GM23338 (cell line): ENCODE measurements at regions not wholly inside any gene's neighbourhood (a gene's known extent, or its start where the extent isn't known, plus 50 kb on each side); places are given as distances from the start of the nearest gene placed in this dataset.

Experiments
- ATAC-seq: fragments of 200-7000 bp; cut with Tn5 transposase; 3 replicates; pipeline ENCODE4 v1.9.1; 2020
- DNase-seq: peaks from one replicate; pipeline ENCODE4 v3.0.0-alpha.2; 2015; ENCODE audit warnings: low spot score
- H2AFZ ChIP-seq: fragments of 200-600 bp; sonication (generic); 2 replicates; pipeline ENCODE4 v1.8.0; 2016; ENCODE audit warnings: antibody characterized with exemption, mild to moderate bottlenecking, moderate library complexity
- H3F3A ChIP-seq: fragments of 200-600 bp; sonication (generic); replicated peaks from 2 replicates; pipeline ENCODE4 v1.8.0; 2017; ENCODE audit warnings: antibody characterized with exemption, mixed run types, low read depth
- H3K27ac ChIP-seq: fragments of 200-600 bp; sonication (generic); 2 replicates; pipeline ENCODE4 v1.6.1; 2016; ENCODE audit warnings: low read depth
- H3K27me3 ChIP-seq: fragments of 200-600 bp; sonication (generic); 2 replicates; pipeline ENCODE4 v1.8.0; 2016; ENCODE audit warnings: mild to moderate bottlenecking, mixed run types, moderate library complexity; ENCODE audit not compliant: insufficient read depth
- H3K36me3 ChIP-seq: fragments of 200-600 bp; sonication (generic); 2 replicates; pipeline ENCODE4 v1.8.0; 2016; ENCODE audit warnings: mild to moderate bottlenecking; ENCODE audit not compliant: insufficient read depth
- H3K4me1 ChIP-seq: fragments of 200-600 bp; sonication (generic); 2 replicates; pipeline ENCODE4 v1.8.0; 2016; ENCODE audit warnings: mild to moderate bottlenecking, moderate library complexity; ENCODE audit not compliant: insufficient read depth
- H3K4me2 ChIP-seq: fragments of 200-600 bp; sonication (generic); 2 replicates; pipeline ENCODE4 v1.7.1; 2017; ENCODE audit warnings: mixed run types
- H3K4me3 ChIP-seq: fragments of 200-600 bp; sonication (generic); 2 replicates; pipeline ENCODE4 v1.6.1; 2016; ENCODE audit warnings: mixed run types
- H3K79me2 ChIP-seq: fragments of 200-600 bp; sonication (generic); replicated peaks from 2 replicates; pipeline ENCODE4 v1.8.0; 2017; ENCODE audit warnings: mild to moderate bottlenecking; ENCODE audit not compliant: insufficient read depth
- H3K9me2 ChIP-seq: fragments of 200-600 bp; sonication (generic); 2 replicates; pipeline ENCODE4 v1.8.0; 2017; ENCODE audit not compliant: insufficient read depth
- H4K20me1 ChIP-seq: fragments of 200-600 bp; sonication (generic); replicated peaks from 2 replicates; pipeline ENCODE4 v1.8.0; 2017; ENCODE audit warnings: mild to moderate bottlenecking; ENCODE audit not compliant: insufficient read depth
- H3K27ac Mint-ChIP-seq: 2 replicates; pipeline ENCODE4 v1.8.0; 2020; ENCODE audit warnings: inconsistent platforms, mild to moderate bottlenecking, moderate library complexity, mixed read lengths
- H3K27me3 Mint-ChIP-seq: 3 replicates; pipeline ENCODE4 v1.8.0; 2022; ENCODE audit warnings: low read depth, mild to moderate bottlenecking, moderate library complexity, mixed read lengths, inconsistent platforms; ENCODE audit not compliant: insufficient read depth, poor library complexity
- H3K36me3 Mint-ChIP-seq: 3 replicates; pipeline ENCODE4 v1.8.0; 2021; ENCODE audit warnings: low read depth, mild to moderate bottlenecking, inconsistent platforms, moderate library complexity, mixed read lengths
- H3K4me1 Mint-ChIP-seq: 3 replicates; pipeline ENCODE4 v1.8.0; 2020; ENCODE audit warnings: mild to moderate bottlenecking, inconsistent platforms, mixed read lengths
- H3K4me3 Mint-ChIP-seq: 3 replicates; pipeline ENCODE4 v1.8.0; 2021; ENCODE audit warnings: moderate library complexity, mild to moderate bottlenecking, inconsistent platforms, mixed read lengths
- H3K9me3 Mint-ChIP-seq: 3 replicates; pipeline ENCODE4 v1.8.0; 2020; ENCODE audit warnings: moderate library complexity, mild to moderate bottlenecking, inconsistent platforms, mixed read lengths
- CREB1 ChIP-seq: fragments of 250-450 bp; sonication (Bioruptor Pico); IDR thresholded peaks from 2 replicates; pipeline ENCODE4 v1.5.0; 2020; ENCODE audit warnings: low read depth, mild to moderate bottlenecking, moderate library complexity
- CTCF ChIP-seq, 2 experiments: fragments of 200-600 bp in 1 of 2; sonication (generic) in 1 of 2; conservative IDR thresholded peaks; 2 replicates each; pipeline versions ENCODE4 v1.5.1 to v1.6.1; 2016 to 2017; ENCODE audit warnings: antibody characterized with exemption in 2 of 2, low read depth in 2 of 2, mild to moderate bottlenecking in 2 of 2, moderate library complexity in 1 of 2
- EZH2 ChIP-seq: fragments of 200-600 bp; sonication (generic); IDR thresholded peaks from one replicate; pipeline ENCODE4 v1.8.0; 2017; ENCODE audit warnings: antibody characterized with exemption, mild to moderate bottlenecking, low read depth; ENCODE audit not compliant: unreplicated experiment
- EZH2phosphoT487 ChIP-seq: fragments of 200-600 bp; sonication (generic); IDR thresholded peaks from one replicate; pipeline ENCODE4 v1.8.1; 2018; ENCODE audit warnings: antibody characterized with exemption; ENCODE audit not compliant: unreplicated experiment
- JUNB ChIP-seq: IDR thresholded peaks from one replicate; pipeline ENCODE4 v1.6.1; 2016; ENCODE audit warnings: antibody characterized with exemption; ENCODE audit not compliant: unreplicated experiment
- NANOG ChIP-seq: IDR thresholded peaks from 2 replicates; pipeline ENCODE4 v1.6.1; 2016; ENCODE audit warnings: antibody characterized with exemption, borderline replicate concordance
- POLR2AphosphoS5 ChIP-seq: IDR thresholded peaks from 2 replicates; pipeline ENCODE4 v1.6.1; 2016; ENCODE audit warnings: antibody characterized with exemption, low read depth
- REST ChIP-seq: IDR thresholded peaks from one replicate; pipeline ENCODE4 v1.6.1; 2018; ENCODE audit warnings: antibody characterized with exemption; ENCODE audit not compliant: unreplicated experiment
- STAT1 ChIP-seq: IDR thresholded peaks from one replicate; pipeline ENCODE4 v1.6.1; 2016; ENCODE audit warnings: antibody characterized with exemption; ENCODE audit not compliant: unreplicated experiment
- ZNF114 ChIP-seq: fragments of 250-450 bp; sonication (Bioruptor Pico); IDR thresholded peaks from 2 replicates; pipeline ENCODE4 v1.5.0; 2020; ENCODE audit warnings: mild to moderate bottlenecking, moderate library complexity
- ZNF331 ChIP-seq: fragments of 250-450 bp; sonication (Bioruptor Pico); IDR thresholded peaks from 2 replicates; pipeline ENCODE4 v1.5.0; 2020; ENCODE audit warnings: low read depth, mild to moderate bottlenecking, moderate library complexity

GRCh38 chr9:82750411-82750913 is 312.5 kb downstream of the RASEF start:
- peak overlapping the region; percentile 38; the same call in 2 of the 3 replicates for H3K4me3 Mint-ChIP-seq

DNA sequence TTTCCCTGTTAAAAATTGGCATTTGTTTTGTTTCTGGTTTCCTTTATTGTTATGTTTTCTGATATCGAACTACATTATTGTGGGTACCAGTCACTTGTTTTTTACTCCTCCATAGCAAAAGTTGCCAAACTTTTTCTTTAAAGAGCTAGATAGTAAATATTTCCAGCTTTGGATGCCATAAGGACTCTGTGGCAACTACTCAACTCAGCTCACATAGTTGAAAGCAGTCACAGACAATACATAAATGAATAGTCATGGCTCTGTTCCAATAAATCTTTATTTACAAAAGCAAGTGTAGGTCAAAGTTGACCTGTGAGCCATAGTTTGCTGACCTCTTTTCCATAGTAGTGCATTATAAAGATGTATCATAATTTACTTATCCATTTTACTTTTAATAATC is 305.0 kb downstream of the RASEF start:
- Histone ChIP-seq H3K79me2 (no peaks in the 10 kb centered on the region), H2AFZ (no peak overlapping the region), H3F3A (no peaks in the 10 kb centered on the region), H3K4me2 (no peak overlapping the region), H3K9me2 (peaks cover 25% of the 10 kb centered on the region), H3K36me3 (0 out of 2 replicates have a peak, but pooled peaks cover 4% of the 10 kb centered on the region), H3K27me3 (no peaks in the 10 kb centered on the region), H3K4me1 (peaks cover 3% of the 10 kb centered on the region), H3K27ac (no peak overlapping the region), H4K20me1 (no peaks in the 10 kb centered on the region), H3K4me3 (no peak overlapping the region)
- H3K27me3 Mint-ChIP-seq = no peaks in the 10 kb centered on the region
- peaks cover 11% of the 10 kb centered on the region for H3K4me1 Mint-ChIP-seq
- DNase-seq = no peak
- H3K9me3 Mint-ChIP-seq = peaks cover 16% of the 10 kb centered on the region; the same call in 2 of the 3 replicates
- peaks cover 14% of the 10 kb centered on the region; the same call in 2 of the 3 replicates for H3K36me3 Mint-ChIP-seq
- H3K27ac Mint-ChIP-seq = peak overlapping the region; percentile 72; the same call in 1 of the 2 replicates
- no peak for ATAC-seq
- H3K4me3 Mint-ChIP-seq = no peak overlapping the region
- TF ChIP-seq CREB1 (CRISPR knock-in tag) (no peak), ZNF331 (no peak), ZNF114 (no peak)

More at GRCh38 chr9:82750411-82750913, 312.5 kb downstream of the RASEF start:
- Histone ChIP-seq H3K4me2 (peak overlapping the region; percentile 37), H3K4me3 (0 out of 2 replicates have a peak overlapping the region, but pooled peaks have one; percentile 3), H3K9me2 (no peaks in the 10 kb centered on the region; the same call in 1 of the 2 replicates), H3K27ac (peak overlapping the region; percentile 27), H2AFZ (no peak overlapping the region), H3F3A (no peaks in the 10 kb centered on the region), H3K36me3 (no peaks in the 10 kb centered on the region), H3K27me3 (no peaks in the 10 kb centered on the region), H4K20me1 (no peaks in the 10 kb centered on the region), H3K79me2 (no peaks in the 10 kb centered on the region), H3K4me1 (peaks cover 37% of the 10 kb centered on the region)
- TF ChIP-seq NANOG (peak; percentile 9; the same call in 1 of the 2 replicates), STAT1 (no peak)
- peaks cover 34% of the 10 kb centered on the region for H3K4me1 Mint-ChIP-seq
- no peak overlapping the region for H3K27ac Mint-ChIP-seq
- ATAC-seq (peak; percentile 62; the same call in 2 of the 3 replicates), DNase-seq (no peak)
- H3K36me3 Mint-ChIP-seq = no peaks in the 10 kb centered on the region
- H3K9me3 Mint-ChIP-seq = peaks cover 3% of the 10 kb centered on the region; the same call in 2 of the 3 replicates
- H3K27me3 Mint-ChIP-seq = peaks cover 5% of the 10 kb centered on the region

- Mint-ChIP-seq H3K4me3 (no peak overlapping the region), H3K4me1 (peaks cover 19% of the 10 kb centered on the region), H3K27ac (no peak overlapping the region), H3K36me3 (peaks cover 14% of the 10 kb centered on the region; the same call in 2 of the 3 replicates), H3K9me3 (peaks cover 16% of the 10 kb centered on the region; the same call in 2 of the 3 replicates), H3K27me3 (no peaks in the 10 kb centered on the region)
- Histone ChIP-seq H4K20me1 (no peaks in the 10 kb centered on the region), H3K9me2 (peaks cover 25% of the 10 kb centered on the region), H3K4me1 (peaks cover 9% of the 10 kb centered on the region), H3K36me3 (0 out of 2 replicates have a peak, but pooled peaks cover 4% of the 10 kb centered on the region), H3K27ac (no peak overlapping the region), H3K4me3 (no peak overlapping the region), H3K79me2 (no peaks in the 10 kb centered on the region), H3F3A (no peaks in the 10 kb centered on the region), H2AFZ (no peak overlapping the region), H3K4me2 (no peak overlapping the region), H3K27me3 (no peaks in the 10 kb centered on the region)
- TF ChIP-seq REST = no peak
- no peak for TF ChIP-seq EZH2
- TF ChIP-seq JUNB = no peak
- TF ChIP-seq CREB1 (CRISPR knock-in tag) = no peak
- no peak for TF ChIP-seq CTCF (conservative IDR thresholded peaks at IDR 0.05; ENCODE audit: low read depth in 2 of 2)
- TF ChIP-seq STAT1 = no peak
- TF ChIP-seq ZNF331 = no peak
- TF ChIP-seq ZNF114 = no peak
- no peak for TF ChIP-seq EZH2phosphoT487
- TF ChIP-seq POLR2AphosphoS5 = no peak
- ATAC-seq = no peak
- no peak for DNase-seq
Observed at GRCh38 chr9:82761027-82761426, 301.9 kb downstream of the RASEF start.
